NCI-H1417 treated with DMSO at 0.1 percent for 48 hours (cell line): ENCODE measurements at regions not wholly inside any gene's neighbourhood (a gene's known extent, or its start where the extent isn't known, plus 50 kb on each side); places are given as distances from the start of the nearest gene placed in this dataset.

Source experiments
- DNase-seq: peaks from one replicate; lab custom pipeline; 2025; lab: John Stamatoyannopoulos, UW

GRCh38 chr9:36764364-36765076 is 191.8 kb downstream of the MELK start:
- peak; percentile 15 for DNase-seq

GRCh38 chr9:36765077-36765390 is 192.3 kb downstream of the MELK start:
- DNase-seq: no peak

- DNase-seq: peak; percentile 56
These were observed 193.0 kb downstream of the MELK start for GRCh38 chr9:36765468-36766341.

GRCh38 chr9:36768677-36769076 is 196.0 kb downstream of the MELK start:
- DNase-seq: no peak

GRCh38 chr9:36770025-36770424 is 197.3 kb downstream of the MELK start:
- no peak for DNase-seq

GRCh38 chr9:36772449-36773403 is 200.0 kb downstream of the MELK start:
- no peak for DNase-seq

GRCh38 chr9:36778682-36779081 is 206.0 kb downstream of the MELK start:
- no peak for DNase-seq

- DNase-seq: no peak
These were observed 206.9 kb downstream of the MELK start for GRCh38 chr9:36779582-36779981.

- DNase-seq: no peak
These were observed 207.5 kb downstream of the MELK start for GRCh38 chr9:36780186-36780585.

GRCh38 chr9:36781533-36781932 is 208.8 kb downstream of the MELK start:
- DNase-seq: no peak
